Endometrium (tissue), 2 donors: ENCODE measurements at regions not wholly inside any gene's neighbourhood (a gene's known extent, or its start where the extent isn't known, plus 50 kb on each side); places are given as distances from the start of the nearest gene placed in this dataset.
"Not testable (repeated sequence)": the region's sequence is repeated elsewhere in the genome, so short reads cannot be mapped to it uniquely, and the experiment has no call there.

Experiments used
- FAIRE-seq: peaks from 2 replicates; lab custom pipeline; 2012; peaks lifted over from hg19 to GRCh38; lab: Jason Lieb, UNC
- donor health status: control.
- donor health status: control.

- FAIRE-seq = no peak
Observed at GRCh38 chr4:120005527-120005926, 61.1 kb downstream of the MAD2L1 start.

DNA sequence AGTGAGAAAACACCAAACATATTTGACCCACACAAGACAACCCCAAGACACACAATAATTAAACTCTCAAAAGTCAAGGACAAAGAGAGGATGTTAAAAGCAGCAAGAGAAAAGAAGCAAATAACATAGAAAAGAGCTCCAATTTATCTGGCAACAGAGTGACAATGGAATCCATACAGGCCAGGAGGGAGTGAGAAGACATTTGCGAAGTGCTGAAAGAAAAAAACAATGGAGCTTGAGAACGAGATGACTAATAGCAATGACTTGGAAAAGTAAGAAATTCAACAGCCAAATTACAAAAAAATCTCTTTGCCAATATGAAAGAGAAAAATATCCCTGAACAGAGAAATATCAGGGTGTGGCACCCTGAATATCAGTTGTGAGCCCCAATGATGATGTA, 61.6 kb downstream of the MAD2L1 start:
- no peak for FAIRE-seq

DNA sequence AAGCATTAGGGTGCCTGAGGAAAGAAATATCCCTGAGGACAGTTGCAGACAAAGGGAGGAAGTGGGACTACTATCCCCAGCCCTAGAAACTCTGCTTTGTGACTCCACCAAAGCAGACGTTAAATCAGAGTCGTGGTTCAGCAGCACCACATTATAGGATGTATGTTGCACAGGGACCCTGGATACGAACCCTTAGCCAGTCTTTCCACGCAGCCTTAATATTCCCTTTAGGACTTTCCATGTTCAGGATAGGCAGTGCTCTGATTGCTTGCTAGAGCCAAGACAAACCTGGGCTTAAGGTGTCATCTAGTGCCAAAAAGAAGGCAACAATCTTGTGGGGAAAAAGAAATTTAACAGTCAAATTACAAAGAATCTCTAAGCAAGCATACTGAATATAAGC, 62.6 kb downstream of the MAD2L1 start:
- no peak for FAIRE-seq

- FAIRE-seq = no peak
Observed at GRCh38 chr4:120003193-120003592, 63.5 kb downstream of the MAD2L1 start.

DNA sequence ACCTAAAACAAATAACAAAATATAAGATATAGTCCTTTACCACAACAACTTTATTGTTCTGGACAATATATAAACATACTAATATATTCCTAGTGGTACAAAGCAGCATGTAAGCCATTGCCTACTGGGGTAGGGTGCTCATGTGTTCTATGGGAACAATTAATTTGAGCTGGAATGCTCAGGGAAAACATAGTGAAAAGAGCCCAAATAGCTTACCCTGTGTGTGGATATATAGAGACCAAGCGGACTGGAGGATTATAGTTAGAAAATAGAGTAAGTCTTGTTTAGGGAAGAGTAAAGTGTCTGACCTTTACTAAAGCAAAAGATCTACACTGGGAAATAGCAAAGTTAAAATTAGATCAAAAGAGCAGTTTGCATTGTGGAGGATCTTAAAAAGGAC, 64.8 kb downstream of the MAD2L1 start:
- FAIRE-seq = no peak

DNA sequence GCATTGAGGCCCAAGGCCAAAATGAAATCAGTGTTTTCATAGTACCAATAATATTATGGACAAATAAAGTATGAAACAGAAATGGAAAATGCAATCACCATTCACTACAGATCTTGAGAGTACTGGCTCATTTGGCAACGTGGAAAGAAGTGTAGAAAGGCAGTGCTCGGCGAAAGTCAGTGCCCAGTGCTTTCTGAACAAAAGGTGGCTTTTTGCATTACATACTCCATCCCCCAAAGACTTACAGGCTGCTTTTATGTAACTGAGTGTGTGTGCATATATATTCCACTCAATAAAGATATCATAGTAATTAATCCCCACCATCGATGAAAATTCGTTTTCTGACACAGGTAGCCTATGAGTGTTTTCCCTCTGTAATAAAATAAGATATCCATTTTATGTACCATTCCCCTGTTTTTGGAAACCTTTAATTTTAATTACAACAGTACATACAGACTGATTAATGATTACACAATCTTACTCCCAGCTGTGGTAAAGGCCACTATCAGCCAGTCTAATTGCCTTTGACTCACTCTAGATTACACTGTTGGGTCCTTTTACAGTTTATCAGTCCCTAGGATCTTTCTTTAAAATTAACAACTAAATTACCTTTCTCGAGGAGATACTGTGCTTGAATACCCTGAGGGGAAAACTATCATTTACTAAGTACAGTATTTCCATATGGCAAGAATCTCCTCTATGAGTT, 65.9 kb downstream of the MAD2L1 start:
- FAIRE-seq = no peak

DNA sequence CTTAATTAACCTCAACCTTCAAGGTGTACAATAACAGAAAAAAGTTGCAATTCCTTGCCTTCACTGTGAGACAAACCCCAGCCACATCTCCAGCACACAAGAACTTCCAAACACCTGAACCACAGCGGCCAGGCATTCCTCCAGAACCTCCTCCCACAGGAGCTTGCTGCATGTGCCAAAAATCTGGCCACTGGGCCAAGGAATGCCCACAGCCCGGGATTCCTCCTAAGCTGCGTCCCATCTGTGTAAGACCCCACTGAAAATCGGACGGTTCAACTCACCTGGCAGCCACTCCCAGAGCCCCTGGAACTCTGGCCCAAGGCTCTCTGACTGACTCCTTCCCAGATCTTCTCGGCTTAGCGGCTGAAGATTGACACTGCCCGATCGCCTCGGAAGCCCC, 70.6 kb downstream of the MAD2L1 start:
- not testable (repeated sequence) for FAIRE-seq

- peak; percentile 33 for FAIRE-seq
Observed at GRCh38 chr4:119984996-119985395, 81.7 kb downstream of the MAD2L1 start.

DNA sequence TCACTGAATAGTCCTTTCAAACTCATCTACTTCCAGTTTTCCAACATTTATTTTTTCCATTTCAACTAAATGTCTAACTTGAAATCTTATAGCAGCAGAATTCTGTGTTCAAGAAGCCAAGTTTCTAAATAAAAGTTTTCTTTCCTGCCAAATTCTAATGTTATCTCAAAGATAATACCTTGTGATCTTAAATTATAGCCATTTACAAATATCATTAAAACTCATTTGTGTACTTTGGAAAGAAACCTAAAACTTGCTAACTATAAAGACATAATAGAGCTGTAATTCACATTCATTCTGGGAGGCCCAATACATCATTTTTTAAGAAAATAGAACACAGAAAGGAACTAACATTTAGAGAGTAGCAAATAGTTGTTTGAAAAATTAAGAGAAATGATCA, 83.9 kb downstream of the MAD2L1 start:
- FAIRE-seq = peak; percentile 92

DNA sequence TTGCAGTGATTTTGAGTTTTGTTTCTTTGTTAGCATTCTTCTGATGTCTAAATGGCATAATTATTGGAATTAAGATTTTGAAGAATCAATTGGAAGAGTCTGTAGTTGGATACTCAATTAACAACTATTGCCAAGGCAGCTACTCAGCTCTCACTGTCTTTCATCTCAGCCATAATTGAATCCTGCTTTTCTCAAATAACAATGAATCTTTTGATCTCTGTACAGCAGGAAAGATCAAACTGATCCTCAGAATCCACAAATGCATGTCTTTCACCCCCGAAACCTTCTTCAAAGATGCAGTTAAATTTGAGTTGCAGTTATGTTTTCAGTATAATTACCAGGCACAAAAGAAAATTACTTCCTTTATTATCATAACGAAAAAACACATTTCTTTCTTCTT, 86.2 kb downstream of the MAD2L1 start:
- FAIRE-seq = peak; percentile 39

- FAIRE-seq = peak; percentile 76
Observed at GRCh38 chr4:119977076-119977940, 89.3 kb downstream of the MAD2L1 start.

GRCh38 chr4:119971431-119972084, 95.1 kb downstream of the MAD2L1 start:
- FAIRE-seq = peak; percentile 100

- FAIRE-seq = no peak
Observed at GRCh38 chr4:119962631-119963030, 104.0 kb downstream of the MAD2L1 start.

DNA sequence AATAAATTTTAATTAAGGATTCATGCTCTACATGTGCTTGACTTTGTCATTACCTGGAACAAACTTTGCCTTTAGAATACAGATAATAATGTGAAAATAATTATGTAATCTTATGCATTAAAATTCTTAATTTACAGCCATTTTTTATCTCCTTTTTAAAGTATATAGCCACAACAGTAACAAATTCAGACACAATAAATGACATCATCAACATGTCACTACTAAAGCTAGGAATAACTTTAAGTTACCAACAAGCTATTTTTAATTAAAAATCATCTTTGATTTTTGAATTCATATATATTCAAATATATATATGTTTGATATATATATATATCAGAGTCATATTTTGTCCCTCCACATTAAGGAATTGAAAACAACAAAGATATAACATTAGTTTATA, 107.7 kb downstream of the MAD2L1 start:
- peak; percentile 31 for FAIRE-seq

- FAIRE-seq = no peak
Observed at GRCh38 chr4:119955256-119955655, 111.4 kb downstream of the MAD2L1 start.

DNA sequence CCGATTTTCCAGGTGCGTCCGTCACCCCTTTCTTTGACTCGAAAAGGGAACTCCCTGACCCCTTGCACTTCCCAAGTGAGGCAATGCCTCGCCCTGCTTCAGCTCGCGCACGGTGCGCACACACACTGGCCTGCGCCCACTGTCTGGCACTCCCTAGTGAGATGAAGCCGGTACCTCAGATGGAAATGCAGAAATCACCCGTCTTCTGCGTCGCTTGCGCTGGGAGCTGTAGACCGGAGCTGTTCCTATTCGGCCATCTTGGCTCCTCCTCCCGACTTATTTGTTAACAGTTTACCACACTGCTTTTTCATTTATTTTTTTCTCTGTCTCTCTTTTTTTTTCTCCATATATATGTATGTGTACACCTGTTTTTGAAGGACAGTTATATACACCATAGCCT, 112.2 kb downstream of the MAD2L1 start:
- FAIRE-seq = not testable (repeated sequence)

DNA sequence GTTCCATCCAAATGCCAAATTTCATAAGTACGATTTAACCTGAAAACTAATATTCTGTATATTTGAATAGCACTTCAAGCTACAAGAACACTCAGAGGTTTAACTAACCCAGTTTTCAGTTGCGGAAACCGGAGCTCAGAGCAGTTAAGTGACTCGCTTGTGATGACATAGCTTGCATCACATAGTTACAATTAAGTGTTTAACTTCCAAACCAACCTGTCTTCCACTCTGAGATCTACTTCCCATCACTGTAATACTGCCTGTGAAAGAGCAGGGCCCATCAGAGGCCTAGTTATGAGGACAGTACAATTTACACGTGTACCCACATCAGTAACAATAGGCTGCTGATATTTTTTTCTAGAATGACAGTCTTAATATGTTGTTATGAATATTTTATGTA, 120.3 kb downstream of the MAD2L1 start:
- FAIRE-seq = no peak

- no peak for FAIRE-seq
Observed at GRCh38 chr4:119942806-119943205, 123.8 kb downstream of the MAD2L1 start.

GRCh38 chr4:119940557-119940956, 126.1 kb downstream of the MAD2L1 start:
- FAIRE-seq = no peak

DNA sequence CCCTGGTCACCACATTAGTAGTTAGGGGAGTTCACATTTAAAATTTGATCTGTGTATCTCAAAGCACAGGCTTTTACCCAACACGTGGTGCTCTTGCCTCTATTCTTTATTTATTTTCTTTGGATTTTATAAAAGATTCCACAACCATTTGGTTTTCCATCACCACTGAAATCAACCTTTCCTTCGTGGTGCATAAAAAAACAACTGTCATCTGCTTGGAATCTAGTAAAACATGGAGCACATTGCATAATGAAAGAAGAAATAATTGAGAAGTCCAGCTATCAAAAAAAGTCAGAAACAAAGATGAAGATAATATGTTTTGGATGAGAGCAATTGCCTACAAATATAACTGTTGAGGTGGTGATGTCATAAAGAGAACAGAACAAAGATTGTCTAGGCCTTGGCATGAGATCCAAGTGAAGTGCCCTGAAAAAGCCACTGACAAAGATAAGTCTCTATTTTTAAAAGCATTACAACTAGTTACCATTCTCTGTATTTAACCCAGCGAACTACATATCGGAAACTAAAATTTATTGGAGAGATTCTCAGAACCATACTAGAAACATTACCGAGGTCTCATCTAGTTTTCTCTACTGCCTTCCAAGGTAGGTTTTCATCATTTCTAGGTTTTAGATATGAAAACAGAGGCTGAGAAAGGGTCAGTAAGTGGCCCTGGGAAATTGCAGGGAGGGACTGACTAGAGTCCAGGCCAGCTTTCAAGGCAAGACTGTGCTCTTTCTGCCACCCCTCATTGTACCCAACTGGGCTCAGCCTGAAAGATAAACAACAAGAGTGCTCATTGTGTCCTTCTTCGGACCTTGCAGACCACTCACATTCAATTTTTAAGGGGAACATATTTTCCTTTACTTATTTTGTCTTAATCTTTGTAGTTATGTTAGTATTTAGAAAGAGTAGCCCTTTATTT, 127.3 kb downstream of the MAD2L1 start:
- no peak for FAIRE-seq

DNA sequence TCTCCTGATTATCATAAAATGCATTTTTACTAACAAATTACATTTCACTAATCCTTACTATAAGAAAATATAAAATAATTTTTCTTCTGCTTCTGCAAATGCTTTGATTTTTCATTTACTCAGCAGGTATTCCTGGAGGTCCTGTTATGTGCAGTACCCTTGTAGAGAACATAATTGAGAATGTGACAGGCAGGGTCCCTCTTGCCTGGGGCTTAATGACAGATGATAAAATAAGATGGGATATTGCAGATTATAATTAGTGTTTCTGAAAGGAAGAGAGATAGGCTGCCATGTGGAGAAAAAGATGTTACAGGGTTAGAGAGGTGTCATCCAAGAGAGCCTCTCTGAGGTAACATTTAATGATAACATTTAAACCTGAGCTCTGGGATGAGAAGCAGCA, 128.9 kb downstream of the MAD2L1 start:
- no peak for FAIRE-seq

GRCh38 chr4:119933606-119934005, 133.0 kb downstream of the MAD2L1 start:
- no peak for FAIRE-seq
